ENCODE measurements at regions not wholly inside any gene's neighbourhood (a gene's known extent, or its start where the extent isn't known, plus 50 kb on each side); places are given as distances from the start of the nearest gene placed in this dataset.
A peak's percentile ranks its signal among the peaks of the same experiment; 100 is the strongest.
"Not testable (repeated sequence)": the region's sequence is repeated elsewhere in the genome, so short reads cannot be mapped to it uniquely, and the experiment has no call there.

- no peak for DNase-seq
Observed at GRCh38 chr22:22811016-22812009, 76.3 kb upstream of the IGLL5 start.

- no peak for DNase-seq
Observed at GRCh38 chr22:22812031-22812905, 75.3 kb upstream of the IGLL5 start.

GRCh38 chr22:22813126-22814075 lies 74.2 kb upstream of the IGLL5 start:
- DNase-seq: no peak

- DNase-seq: no peak
Observed at GRCh38 chr22:22814666-22815396, 72.8 kb upstream of the IGLL5 start.

GRCh38 chr22:22815397-22816170 lies 72.0 kb upstream of the IGLL5 start:
- DNase-seq: no peak

- no peak for DNase-seq
Observed at GRCh38 chr22:22816171-22816514, 71.5 kb upstream of the IGLL5 start.

GRCh38 chr22:22816766-22817410 lies 70.7 kb upstream of the IGLL5 start:
- no peak for DNase-seq

GRCh38 chr22:22817468-22818201 lies 70.0 kb upstream of the IGLL5 start:
- DNase-seq: no peak

- DNase-seq: no peak
Observed at GRCh38 chr22:22818202-22818538, 69.4 kb upstream of the IGLL5 start.

GRCh38 chr22:22818861-22819855 lies 68.5 kb upstream of the IGLL5 start:
- DNase-seq: peak; percentile 39

GRCh38 chr22:22820076-22820475 lies 67.5 kb upstream of the IGLL5 start:
- no peak for DNase-seq

- peak; percentile 47 for DNase-seq
Observed at GRCh38 chr22:22820626-22821025, 67.0 kb upstream of the IGLL5 start.

GRCh38 chr22:22821340-22821739 lies 66.3 kb upstream of the IGLL5 start:
- DNase-seq: no peak

GRCh38 chr22:22822106-22822505 lies 65.5 kb upstream of the IGLL5 start:
- DNase-seq: no peak

- not testable (repeated sequence) for DNase-seq
Observed at GRCh38 chr22:22822553-22822952, 65.1 kb upstream of the IGLL5 start.

- DNase-seq: no peak
Observed at GRCh38 chr22:22823131-22823810, 64.3 kb upstream of the IGLL5 start.

- no peak for DNase-seq
Observed at GRCh38 chr22:22824340-22825212, 63.0 kb upstream of the IGLL5 start.

Data from activated CD4-positive, alpha-beta T cell treated with anti-CD3 and anti-CD28 coated beads, Interleukin-10, Interleukin-2, amounts not matched to agents 100 ng/mL and 50 ng/mL, durations not matched to agents 16 hours and 8 hours (primary cell).